ENCODE measurements at regions not wholly inside any gene's neighbourhood (a gene's known extent, or its start where the extent isn't known, plus 50 kb on each side); places are given as distances from the start of the nearest gene placed in this dataset.

DNA sequence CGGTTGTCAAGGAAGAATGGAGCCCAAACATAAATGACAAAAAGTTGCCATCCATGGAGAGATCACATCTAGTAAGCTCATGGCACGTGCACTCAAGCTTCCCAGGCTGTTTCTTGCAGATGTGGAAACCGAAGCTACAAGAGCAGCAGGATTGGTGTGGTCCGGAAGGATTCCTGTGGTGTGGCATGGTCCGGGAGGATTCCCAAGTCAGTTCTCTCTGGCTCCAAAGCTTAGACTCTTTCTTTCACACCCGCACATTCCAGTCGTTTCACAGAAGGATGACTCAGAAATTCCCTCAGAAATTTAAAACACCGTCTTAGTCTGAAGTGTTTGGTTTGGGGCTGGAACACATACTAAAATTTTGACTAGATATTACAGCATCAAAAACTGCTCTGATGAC is 78.0 kb upstream of the DRD2 start:
- Mint-ChIP-seq H3K9me3 (no peaks in the 10 kb centered on the region), H3K27ac (no peak overlapping the region), H3K4me3 (no peak overlapping the region), H3K4me1 (no peaks in the 10 kb centered on the region), H3K27me3 (peaks cover 21 to 38% (median 26%) of the 10 kb centered on the region in 5 donors), H3K36me3 (peaks cover 0 to 4% (median 0%) of the 10 kb centered on the region in 5 donors)
- Histone ChIP-seq H3K4me1 (ENCODE audit: control insufficient read depth in 2 of 2, insufficient read depth in 2 of 2, low read length in 2 of 2) (no peaks in the 10 kb centered on the region), H3K27me3 (ENCODE audit: control insufficient read depth in 2 of 2, insufficient read depth in 2 of 2, low read length in 2 of 2) (no peaks in the 10 kb centered on the region), H3K4me3 (ENCODE audit: low read length) (no peak overlapping the region), H3K9me3 (ENCODE audit: control insufficient read depth in 2 of 3, low read length in 3 of 3) (no peaks in the 10 kb centered on the region), H3K36me3 (ENCODE audit: control insufficient read depth in 2 of 3, insufficient read depth in 3 of 3, low read length in 3 of 3) (no peaks in the 10 kb centered on the region), H3K27ac (ENCODE audit: low read depth, low read length) (no peak overlapping the region)
- ChIA-PET POLR2A (no interaction called here), CTCF (no interaction called here)
- intact Hi-C loops (cut with micrococcal nuclease): loop anchor here in 1 of 2 donors (10.0 kb wide), 1 partner anchor 58 kb away; no protein-coding TSS in a partner anchor
- DNase-seq (no peak), ATAC-seq (no peak)

DNA sequence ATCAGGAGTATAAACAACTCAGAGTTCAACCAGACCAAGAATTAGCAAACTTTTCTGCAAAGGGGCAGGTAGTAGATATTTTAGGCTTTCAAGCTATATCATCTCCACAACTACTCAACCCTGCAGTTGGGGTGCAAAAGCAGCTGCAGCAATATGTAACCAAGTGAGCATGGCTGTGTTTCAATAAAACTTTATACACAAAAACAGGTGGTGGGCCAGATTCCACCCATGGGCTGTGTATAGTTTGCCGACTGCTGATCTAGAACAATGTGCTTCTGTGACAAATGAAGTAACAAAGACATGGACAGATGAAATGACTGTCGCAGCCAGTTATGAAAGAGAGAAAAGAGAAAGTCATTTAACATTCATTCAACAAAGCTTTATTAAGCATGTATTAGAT is 77.1 kb upstream of the DRD2 start:
- intact Hi-C loops (cut with micrococcal nuclease): loop anchor here in 1 of 2 donors (10.0 kb wide), 1 partner anchor 57 kb away; no protein-coding TSS in a partner anchor
- ChIA-PET CTCF (no interaction called here), POLR2A (no interaction called here)
- Mint-ChIP-seq H3K27ac (no peak overlapping the region), H3K36me3 (peaks cover 0 to 4% (median 0%) of the 10 kb centered on the region in 5 donors), H3K4me1 (no peaks in the 10 kb centered on the region), H3K4me3 (no peak overlapping the region), H3K9me3 (no peaks in the 10 kb centered on the region), H3K27me3 (peaks cover 25 to 40% (median 32%) of the 10 kb centered on the region in 5 donors)
- H3K36me3 ChIP-seq (ENCODE audit: control insufficient read depth in 2 of 3, insufficient read depth in 3 of 3, low read length in 3 of 3): no peaks in the 10 kb centered on the region
- H3K9me3 ChIP-seq (ENCODE audit: control insufficient read depth in 2 of 3, low read length in 3 of 3): no peaks in the 10 kb centered on the region
- no peaks in the 10 kb centered on the region for H3K27me3 ChIP-seq (ENCODE audit: control insufficient read depth in 2 of 2, insufficient read depth in 2 of 2, low read length in 2 of 2)
- H3K4me3 ChIP-seq (ENCODE audit: low read length): no peak overlapping the region
- ATAC-seq: no peak
- H3K4me1 ChIP-seq (ENCODE audit: control insufficient read depth in 2 of 2, insufficient read depth in 2 of 2, low read length in 2 of 2): no peaks in the 10 kb centered on the region
- DNase-seq: no peak
- no peak overlapping the region for H3K27ac ChIP-seq (ENCODE audit: low read depth, low read length)

DNA sequence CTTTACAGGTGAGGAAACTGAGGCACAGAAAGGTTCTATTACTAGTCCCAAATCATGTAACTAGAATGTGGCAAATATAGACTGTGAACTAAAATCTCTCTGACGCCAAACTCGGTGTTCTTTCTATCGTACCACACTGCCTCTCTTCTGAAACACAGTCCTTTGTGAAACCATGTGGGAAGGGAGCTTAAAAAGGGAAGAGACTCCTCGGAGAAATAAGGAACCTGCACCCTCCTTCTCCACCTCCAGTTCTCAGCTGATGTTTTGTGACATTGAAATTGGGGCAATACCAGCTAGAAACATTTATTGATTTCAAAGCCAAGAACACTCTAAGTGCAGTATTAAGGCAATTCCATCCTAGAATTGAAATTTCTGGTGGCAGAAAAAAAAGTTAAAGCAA is 76.4 kb upstream of the DRD2 start:
- Mint-ChIP-seq H3K27me3 (peaks cover 27 to 38% (median 29%) of the 10 kb centered on the region in 5 donors), H3K4me1 (no peaks in the 10 kb centered on the region), H3K27ac (no peak overlapping the region), H3K4me3 (no peak overlapping the region), H3K36me3 (peaks cover 0 to 4% (median 0%) of the 10 kb centered on the region in 5 donors), H3K9me3 (no peaks in the 10 kb centered on the region)
- Histone ChIP-seq H3K27me3 (ENCODE audit: control insufficient read depth in 2 of 2, insufficient read depth in 2 of 2, low read length in 2 of 2) (no peaks in the 10 kb centered on the region), H3K27ac (ENCODE audit: low read depth, low read length) (no peak overlapping the region), H3K36me3 (ENCODE audit: control insufficient read depth in 2 of 3, insufficient read depth in 3 of 3, low read length in 3 of 3) (no peaks in the 10 kb centered on the region), H3K4me3 (ENCODE audit: low read length) (no peak overlapping the region), H3K9me3 (ENCODE audit: control insufficient read depth in 2 of 3, low read length in 3 of 3) (no peaks in the 10 kb centered on the region), H3K4me1 (ENCODE audit: control insufficient read depth in 2 of 2, insufficient read depth in 2 of 2, low read length in 2 of 2) (no peaks in the 10 kb centered on the region)
- ChIA-PET CTCF (no interaction called here), POLR2A (no interaction called here)
- ATAC-seq (no peak), DNase-seq (no peak)
- intact Hi-C loops (cut with micrococcal nuclease): loop anchor here in 1 of 2 donors (10.0 kb wide), 1 partner anchor 57 kb away; no protein-coding TSS in a partner anchor

DNA sequence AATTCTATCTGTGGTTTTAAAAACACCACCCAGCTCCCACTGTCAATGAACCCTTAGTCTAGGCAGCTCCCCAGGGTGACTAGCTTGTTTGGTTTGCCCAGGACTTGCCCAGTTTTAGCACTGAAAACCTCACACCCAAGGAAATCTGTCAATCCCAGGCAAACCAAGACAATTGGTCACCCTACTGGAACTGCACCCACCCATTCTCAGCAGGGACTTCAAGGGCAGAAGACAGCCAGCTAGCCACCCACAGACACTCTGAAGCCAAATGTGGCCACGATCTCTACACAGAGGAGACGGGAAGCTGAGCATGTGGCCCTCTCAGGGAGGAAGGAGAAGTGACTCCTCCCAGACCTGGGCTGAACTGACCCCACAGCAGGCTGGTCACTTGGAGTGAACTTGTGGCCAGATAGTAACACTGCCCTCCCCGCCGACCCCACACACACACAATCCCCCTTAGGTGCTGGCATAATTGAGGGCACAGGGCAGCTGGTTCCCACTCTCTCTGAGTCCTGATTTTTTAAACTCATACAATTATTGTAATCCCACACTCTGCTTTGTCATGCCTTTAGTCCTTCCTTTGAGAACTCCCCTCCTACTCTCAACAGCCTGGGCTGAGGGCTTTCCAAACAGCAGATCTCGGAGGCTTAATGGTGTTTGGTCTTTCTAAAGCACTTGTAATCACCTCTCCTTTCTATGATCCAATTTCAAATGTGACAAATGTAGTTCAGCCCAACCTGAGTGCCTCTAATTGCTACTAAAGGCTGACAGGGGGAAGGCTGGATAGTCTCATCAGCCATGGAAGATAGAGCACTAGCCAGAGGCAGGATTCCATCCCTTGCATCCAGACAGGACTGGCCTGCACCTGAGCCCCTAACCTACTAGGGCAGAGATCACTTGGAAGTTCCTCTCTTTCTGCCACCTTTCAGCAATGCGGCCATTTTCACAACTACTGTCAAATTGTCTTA is 74.7 kb upstream of the DRD2 start:
- H3K27ac Mint-ChIP-seq: no peak overlapping the region
- H3K9me3 Mint-ChIP-seq: no peaks in the 10 kb centered on the region
- peaks cover 0 to 4% (median 0%) of the 10 kb centered on the region in 5 donors for H3K36me3 Mint-ChIP-seq
- intact Hi-C loops (cut with micrococcal nuclease): loop anchor here in 1 of 2 donors (10.0 kb wide), 1 partner anchor 55 kb away; no protein-coding TSS in a partner anchor
- no peaks in the 10 kb centered on the region for H3K9me3 ChIP-seq (ENCODE audit: control insufficient read depth in 2 of 3, low read length in 3 of 3)
- no peaks in the 10 kb centered on the region for H3K27me3 ChIP-seq (ENCODE audit: control insufficient read depth in 2 of 2, insufficient read depth in 2 of 2, low read length in 2 of 2)
- POLR2A ChIA-PET: no interaction called here
- H3K27ac ChIP-seq (ENCODE audit: low read depth, low read length): no peak overlapping the region
- no peak overlapping the region for H3K4me3 Mint-ChIP-seq
- no peak for ATAC-seq
- no peak overlapping the region for H3K4me3 ChIP-seq (ENCODE audit: low read length)
- DNase-seq: no peak
- no peaks in the 10 kb centered on the region for H3K36me3 ChIP-seq (ENCODE audit: control insufficient read depth in 2 of 3, insufficient read depth in 3 of 3, low read length in 3 of 3)
- peaks cover 31 to 50% (median 36%) of the 10 kb centered on the region in 5 donors for H3K27me3 Mint-ChIP-seq
- no peaks in the 10 kb centered on the region for H3K4me1 ChIP-seq (ENCODE audit: control insufficient read depth in 2 of 2, insufficient read depth in 2 of 2, low read length in 2 of 2)
- H3K4me1 Mint-ChIP-seq: no peaks in the 10 kb centered on the region
- CTCF ChIA-PET: no interaction called here

DNA sequence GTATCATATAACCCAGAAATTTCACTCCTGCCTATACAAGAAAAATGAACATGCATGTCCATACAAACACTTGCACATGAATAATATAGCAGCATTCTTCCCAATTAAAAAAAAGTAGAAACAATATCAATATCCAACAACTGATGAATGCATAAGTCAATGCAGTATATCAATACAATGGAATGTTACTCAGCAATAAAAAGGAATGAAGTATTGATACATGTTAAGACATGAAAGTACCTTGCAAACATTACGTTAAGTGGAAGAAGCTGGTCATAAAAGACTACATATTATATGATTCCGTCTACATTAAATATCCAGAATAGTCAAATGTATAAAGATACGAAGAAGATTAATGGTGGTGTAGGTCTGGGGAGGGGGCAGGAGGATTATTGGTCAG is 73.9 kb upstream of the DRD2 start:
- H3K4me1 ChIP-seq (ENCODE audit: control insufficient read depth in 2 of 2, insufficient read depth in 2 of 2, low read length in 2 of 2): no peaks in the 10 kb centered on the region
- no peak overlapping the region for H3K4me3 ChIP-seq (ENCODE audit: low read length)
- no peak for ATAC-seq
- Mint-ChIP-seq H3K27me3 (peaks cover 31 to 45% (median 36%) of the 10 kb centered on the region in 5 donors), H3K27ac (no peak overlapping the region), H3K4me1 (no peaks in the 10 kb centered on the region), H3K4me3 (no peak overlapping the region), H3K9me3 (no peaks in the 10 kb centered on the region), H3K36me3 (peaks cover 0 to 4% (median 0%) of the 10 kb centered on the region in 5 donors)
- intact Hi-C loops (cut with micrococcal nuclease): no loop called here
- H3K9me3 ChIP-seq (ENCODE audit: control insufficient read depth in 2 of 3, low read length in 3 of 3): no peaks in the 10 kb centered on the region
- ChIA-PET POLR2A (no interaction called here), CTCF (no interaction called here)
- no peak overlapping the region for H3K27ac ChIP-seq (ENCODE audit: low read depth, low read length)
- no peak for DNase-seq
- H3K27me3 ChIP-seq (ENCODE audit: control insufficient read depth in 2 of 2, insufficient read depth in 2 of 2, low read length in 2 of 2): no peaks in the 10 kb centered on the region
- no peaks in the 10 kb centered on the region for H3K36me3 ChIP-seq (ENCODE audit: control insufficient read depth in 2 of 3, insufficient read depth in 3 of 3, low read length in 3 of 3)

DNA sequence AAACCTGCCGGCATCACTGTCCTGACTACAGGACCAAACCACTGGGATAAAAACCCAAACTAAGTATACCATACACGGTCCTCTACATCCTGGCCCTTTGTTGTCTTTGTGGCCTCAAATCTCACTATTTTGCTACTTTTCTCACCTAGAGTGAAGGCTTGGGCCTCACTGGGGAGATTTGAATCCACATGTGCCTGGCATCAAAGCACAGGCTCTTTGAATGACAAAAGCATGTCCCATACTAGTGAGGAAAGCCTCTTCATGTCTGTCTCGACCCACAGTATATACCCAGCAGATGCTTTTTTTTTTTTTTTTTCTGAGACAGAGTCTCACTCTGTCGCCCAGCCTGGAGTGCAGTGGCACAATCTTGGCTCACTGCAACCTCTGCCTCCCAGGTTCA is 72.5 kb upstream of the DRD2 start:
- H3K4me1 Mint-ChIP-seq: no peaks in the 10 kb centered on the region
- Histone ChIP-seq H3K4me3 (ENCODE audit: low read length) (no peak overlapping the region), H3K36me3 (ENCODE audit: control insufficient read depth in 2 of 3, insufficient read depth in 3 of 3, low read length in 3 of 3) (no peaks in the 10 kb centered on the region), H3K9me3 (ENCODE audit: control insufficient read depth in 2 of 3, low read length in 3 of 3) (no peaks in the 10 kb centered on the region), H3K4me1 (ENCODE audit: control insufficient read depth in 2 of 2, insufficient read depth in 2 of 2, low read length in 2 of 2) (no peaks in the 10 kb centered on the region), H3K27me3 (ENCODE audit: control insufficient read depth in 2 of 2, insufficient read depth in 2 of 2, low read length in 2 of 2) (no peaks in the 10 kb centered on the region), H3K27ac (ENCODE audit: low read depth, low read length) (no peak overlapping the region)
- no peaks in the 10 kb centered on the region for H3K9me3 Mint-ChIP-seq
- H3K4me3 Mint-ChIP-seq: no peak overlapping the region
- ATAC-seq: no peak
- CTCF ChIA-PET: no interaction called here
- peaks cover 0 to 4% (median 0%) of the 10 kb centered on the region in 5 donors for H3K36me3 Mint-ChIP-seq
- intact Hi-C loops (cut with micrococcal nuclease): no loop called here
- peaks cover 31 to 46% (median 40%) of the 10 kb centered on the region in 5 donors for H3K27me3 Mint-ChIP-seq
- POLR2A ChIA-PET: no interaction called here
- DNase-seq: no peak
- H3K27ac Mint-ChIP-seq: no peak overlapping the region

Data from naive thymus-derived CD4-positive, alpha-beta T cell (primary cell).